ENCODE measurements at regions not wholly inside any gene's neighbourhood (a gene's known extent, or its start where the extent isn't known, plus 50 kb on each side); places are given as distances from the start of the nearest gene placed in this dataset.

DNA sequence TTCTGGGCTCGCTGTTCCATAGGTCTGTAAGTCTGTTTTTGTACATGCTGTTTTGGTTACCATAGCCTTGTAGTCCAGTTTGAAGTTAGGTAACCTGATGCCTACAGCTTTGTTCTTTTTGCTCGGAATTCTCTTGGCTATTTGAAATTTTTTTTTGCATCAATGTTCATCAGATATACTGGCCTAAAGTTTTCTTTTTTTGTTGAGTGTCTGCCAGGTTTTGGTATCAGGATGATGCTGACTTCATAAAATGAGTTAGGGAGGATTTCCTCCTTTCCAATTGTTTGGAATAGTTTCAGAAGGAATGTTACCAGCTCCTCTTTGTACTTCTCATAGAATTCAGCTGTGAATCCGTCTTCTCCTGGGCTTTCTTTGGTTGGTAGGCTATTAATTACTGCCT, 397.8 kb upstream of the HTR2A start:
- TF ChIP-seq, protein P1, sequence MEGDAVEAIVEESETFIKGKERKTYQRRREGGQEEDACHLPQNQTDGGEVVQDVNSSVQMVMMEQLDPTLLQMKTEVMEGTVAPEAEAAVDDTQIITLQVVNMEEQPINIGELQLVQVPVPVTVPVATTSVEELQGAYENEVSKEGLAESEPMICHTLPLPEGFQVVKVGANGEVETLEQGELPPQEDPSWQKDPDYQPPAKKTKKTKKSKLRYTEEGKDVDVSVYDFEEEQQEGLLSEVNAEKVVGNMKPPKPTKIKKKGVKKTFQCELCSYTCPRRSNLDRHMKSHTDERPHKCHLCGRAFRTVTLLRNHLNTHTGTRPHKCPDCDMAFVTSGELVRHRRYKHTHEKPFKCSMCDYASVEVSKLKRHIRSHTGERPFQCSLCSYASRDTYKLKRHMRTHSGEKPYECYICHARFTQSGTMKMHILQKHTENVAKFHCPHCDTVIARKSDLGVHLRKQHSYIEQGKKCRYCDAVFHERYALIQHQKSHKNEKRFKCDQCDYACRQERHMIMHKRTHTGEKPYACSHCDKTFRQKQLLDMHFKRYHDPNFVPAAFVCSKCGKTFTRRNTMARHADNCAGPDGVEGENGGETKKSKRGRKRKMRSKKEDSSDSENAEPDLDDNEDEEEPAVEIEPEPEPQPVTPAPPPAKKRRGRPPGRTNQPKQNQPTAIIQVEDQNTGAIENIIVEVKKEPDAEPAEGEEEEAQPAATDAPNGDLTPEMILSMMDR (IDR thresholded peaks at IDR 0.05) = no peak
- no peak for TF ChIP-seq POLR2A (IDR thresholded peaks at IDR 0.05)
